Lung (tissue), 11 donors: ENCODE measurements at regions not wholly inside any gene's neighbourhood (a gene's known extent, or its start where the extent isn't known, plus 50 kb on each side); places are given as distances from the start of the nearest gene placed in this dataset.

Experiments used
- ATAC-seq: fragments of 200-7000 bp; cut with Tn5 transposase; one replicate; pipeline ENCODE4 v1.9.1; 2020; ENCODE audit warnings: moderate number of reproducible peaks; ENCODE audit not compliant: insufficient read depth, low FRiP score
- DNase-seq, 3 donors: peaks; one replicate each; pipeline ENCODE4 v3.0.0-alpha.2; 2013 to 2017
- H3K27ac ChIP-seq, 2 donors: one replicate each; pipeline ENCODE4 v1.5.1; 2013; ENCODE audit warnings: mild to moderate bottlenecking in 2 of 2, moderate library complexity in 2 of 2, control low read depth in 1 of 2, inconsistent platforms in 1 of 2, low read depth in 1 of 2, low read length in 1 of 2
- H3K27me3 ChIP-seq, 3 donors: one replicate each; pipeline ENCODE4 v1.5.1; 2013; ENCODE audit warnings: low read length in 2 of 3; ENCODE audit not compliant: control insufficient read depth in 3 of 3, insufficient read depth in 3 of 3
- H3K36me3 ChIP-seq, 4 donors: one replicate each; pipeline ENCODE4 v1.5.1; 2013; ENCODE audit warnings: low read length in 4 of 4, mild to moderate bottlenecking in 1 of 4, moderate library complexity in 1 of 4; ENCODE audit not compliant: control insufficient read depth in 4 of 4, insufficient read depth in 4 of 4
- H3K4me1 ChIP-seq, 5 donors: one replicate each; pipeline ENCODE4 v1.5.1; 2013; ENCODE audit warnings: low read length in 5 of 5, mild to moderate bottlenecking in 2 of 5, moderate library complexity in 1 of 5; ENCODE audit not compliant: control insufficient read depth in 5 of 5, insufficient read depth in 5 of 5
- H3K4me3 ChIP-seq: one replicate; pipeline ENCODE4 v1.5.1; 2013; ENCODE audit warnings: mild to moderate bottlenecking, control low read depth, moderate library complexity
- H3K9ac ChIP-seq, 2 donors: one replicate each; pipeline ENCODE4 v1.5.1; 2013; ENCODE audit warnings: low read length in 2 of 2, control low read depth in 1 of 2; ENCODE audit not compliant: insufficient read depth in 1 of 2
- H3K9me3 ChIP-seq, 4 donors: one replicate each; pipeline ENCODE4 v1.5.1; 2013; ENCODE audit warnings: low read length in 3 of 4, mild to moderate bottlenecking in 1 of 4, moderate library complexity in 1 of 4; ENCODE audit not compliant: control insufficient read depth in 4 of 4, insufficient read depth in 3 of 4
- CTCF ChIP-seq: IDR thresholded peaks from 2 replicates; pipeline ENCODE4 v1.5.1; 2012; ENCODE audit warnings: mild to moderate bottlenecking; ENCODE audit errors: control extremely low read depth, extremely low read depth
- WGBS, 2 donors: extraction: QIAGEN DNeasy Blood & Tissue Kit; methylation state at CpG; one replicate each; pipeline ENCODE4 v1.1.7; 2013; 5-methylcytosine and 5-hydroxymethylcytosine counted together
- donor health status: control.
- donor health status: control.
- donor health status: Bipolar disorder and iron deficiency.
- donor health status: healthy.
- donor health status: DM: yes; HTN: yes; CAD: no.

GRCh38 chr15:95655089-95655607, 675.4 kb upstream of the NR2F2 start:
- no peaks in the 10 kb centered on the region for H3K4me1 ChIP-seq
- no peak overlapping the region for H3K9ac ChIP-seq
- H3K27me3 ChIP-seq = no peaks in the 10 kb centered on the region
- H3K27ac ChIP-seq = no peak overlapping the region
- no peak for TF ChIP-seq CTCF
- H3K36me3 ChIP-seq = no peaks in the 10 kb centered on the region
- DNase-seq (peak in 2 of 3 donors; percentile 53 to 66), ATAC-seq (no peak)
- WGBS, 2 donors = 66 to 70% methylated on average over 4 of the region's 4 CpGs
- H3K4me3 ChIP-seq = no peak overlapping the region
- H3K9me3 ChIP-seq = no peaks in the 10 kb centered on the region

GRCh38 chr15:95656595-95656994, 673.9 kb upstream of the NR2F2 start:
- no peak for TF ChIP-seq CTCF
- Histone ChIP-seq H3K4me1 (no peaks in the 10 kb centered on the region), H3K27ac (no peak overlapping the region), H3K4me3 (no peak overlapping the region), H3K9ac (no peak overlapping the region), H3K27me3 (no peaks in the 10 kb centered on the region), H3K36me3 (no peaks in the 10 kb centered on the region), H3K9me3 (no peaks in the 10 kb centered on the region)
- no peak for DNase-seq
- ATAC-seq = no peak
- WGBS, 2 donors = 76 to 80% methylated on average over 2 of the region's 2 CpGs

- no peaks in the 10 kb centered on the region for H3K36me3 ChIP-seq
- H3K27ac ChIP-seq = no peak overlapping the region
- no peak for TF ChIP-seq CTCF
Observed at GRCh38 chr15:95658799-95659198, 671.7 kb upstream of the NR2F2 start.

GRCh38 chr15:95659656-95660055, 670.8 kb upstream of the NR2F2 start:
- DNase-seq (peak; percentile 31 to 81 (median 64)), ATAC-seq (no peak)
- H3K27me3 ChIP-seq = no peaks in the 10 kb centered on the region
- no peak for TF ChIP-seq CTCF
- peak overlapping the region in 1 of 2 donors; percentile 50 for H3K9ac ChIP-seq
- no peaks in the 10 kb centered on the region for H3K9me3 ChIP-seq
- H3K36me3 ChIP-seq = no peaks in the 10 kb centered on the region
- no peak overlapping the region for H3K4me3 ChIP-seq
- H3K4me1 ChIP-seq = peaks cover 0 to 19% (median 15%) of the 10 kb centered on the region in 5 donors
- WGBS, 2 donors = 56 to 68% methylated on average over 11 of the region's 11 CpGs
- no peak overlapping the region for H3K27ac ChIP-seq

More at GRCh38 chr15:95658799-95659198, 671.7 kb upstream of the NR2F2 start:
- Histone ChIP-seq H3K9ac (no peak overlapping the region), H3K4me1 (peaks cover 0 to 13% (median 6%) of the 10 kb centered on the region in 5 donors), H3K27me3 (no peaks in the 10 kb centered on the region), H3K4me3 (no peak overlapping the region), H3K9me3 (no peaks in the 10 kb centered on the region)
- DNase-seq (no peak), ATAC-seq (no peak)
- 84 to 89% methylated on average over 3 of the region's 3 CpGs for WGBS, 2 donors
